LHCN-M2 (cell line): ENCODE measurements at regions not wholly inside any gene's neighbourhood (a gene's known extent, or its start where the extent isn't known, plus 50 kb on each side); places are given as distances from the start of the nearest gene placed in this dataset.
"Not testable (repeated sequence)": the region's sequence is repeated elsewhere in the genome, so short reads cannot be mapped to it uniquely, and the experiment has no call there.

Source experiments
- DNase-seq: peaks from one replicate; pipeline ENCODE4 v3.0.0-alpha.2; 2012; ENCODE audit warnings: low read depth

DNA sequence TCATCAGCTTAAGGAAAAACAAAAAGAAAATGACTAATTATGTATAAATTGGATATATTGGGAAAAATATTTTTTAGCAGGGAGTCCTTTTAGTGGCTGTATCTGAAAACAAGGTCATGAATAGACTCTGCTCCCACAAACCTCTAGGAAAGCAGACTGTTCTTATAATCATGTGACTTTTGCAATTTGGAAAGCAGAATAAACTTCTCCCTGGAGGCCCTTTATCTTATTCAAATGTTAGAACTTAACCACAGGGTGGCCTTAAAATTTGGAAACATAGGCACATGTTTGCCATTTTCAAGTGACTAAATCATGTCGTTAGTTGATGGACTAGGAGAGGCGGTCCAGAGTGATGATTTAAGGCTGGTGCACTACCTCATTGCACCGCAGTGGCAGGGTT, 196.6 kb upstream of the KRR1 start:
- no peak for DNase-seq

GRCh38 chr12:75706786-75707605, 195.6 kb upstream of the KRR1 start:
- DNase-seq, result peak; percentile 86

DNA sequence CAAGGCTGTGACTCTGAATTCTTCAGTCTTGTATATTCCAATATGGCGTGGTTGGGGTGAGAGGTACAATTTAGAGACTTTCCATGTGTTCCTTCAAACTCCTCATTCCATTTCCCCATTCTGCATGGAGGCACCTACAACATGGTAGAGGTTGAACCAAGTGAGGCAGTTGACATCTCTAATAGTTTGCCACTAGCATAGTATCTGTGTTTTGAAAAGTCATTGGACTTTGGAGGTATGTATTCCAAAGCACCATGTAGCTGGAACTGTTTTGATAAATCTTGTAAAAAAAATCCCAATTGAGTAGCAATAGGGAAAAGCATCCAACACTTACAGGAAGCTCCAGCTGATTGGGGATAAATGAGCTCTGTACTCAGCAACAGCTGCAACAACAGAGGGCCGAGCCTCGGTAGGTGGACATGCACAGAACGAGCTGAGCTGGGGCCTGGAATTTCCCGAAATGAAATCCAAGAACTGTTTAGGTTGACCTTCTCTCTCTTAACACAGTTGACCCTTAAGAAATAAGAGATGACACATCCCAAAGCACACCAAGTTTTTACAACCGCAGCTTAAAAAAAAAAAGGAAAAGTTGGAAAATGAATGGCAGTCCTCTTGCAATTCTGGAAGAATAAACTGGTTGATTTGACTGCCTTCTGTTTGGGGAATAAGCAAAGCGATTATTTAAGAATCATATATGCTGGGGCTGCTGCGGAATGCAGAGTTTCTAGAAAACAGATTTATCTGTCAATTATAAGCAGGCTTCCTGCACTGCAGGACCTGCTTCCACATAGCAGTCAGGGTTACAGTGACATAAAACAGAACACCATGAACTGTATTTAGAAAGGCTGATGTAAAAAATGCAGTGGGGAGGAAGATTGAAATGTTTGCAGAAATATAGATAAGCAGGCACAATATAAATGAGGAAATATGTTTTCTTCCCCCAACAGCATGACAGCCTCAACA, 194.6 kb upstream of the KRR1 start:
- DNase-seq, result peak; percentile 100

GRCh38 chr12:75704664-75705063, 193.3 kb upstream of the KRR1 start:
- DNase-seq, result no peak

- DNase-seq, result no peak
Observed at GRCh38 chr12:75704208-75704607, 192.8 kb upstream of the KRR1 start.

GRCh38 chr12:75703131-75703530, 191.7 kb upstream of the KRR1 start:
- no peak for DNase-seq

GRCh38 chr12:75702477-75703093, 191.2 kb upstream of the KRR1 start:
- no peak for DNase-seq

GRCh38 chr12:75701859-75702258, 190.4 kb upstream of the KRR1 start:
- no peak for DNase-seq

DNA sequence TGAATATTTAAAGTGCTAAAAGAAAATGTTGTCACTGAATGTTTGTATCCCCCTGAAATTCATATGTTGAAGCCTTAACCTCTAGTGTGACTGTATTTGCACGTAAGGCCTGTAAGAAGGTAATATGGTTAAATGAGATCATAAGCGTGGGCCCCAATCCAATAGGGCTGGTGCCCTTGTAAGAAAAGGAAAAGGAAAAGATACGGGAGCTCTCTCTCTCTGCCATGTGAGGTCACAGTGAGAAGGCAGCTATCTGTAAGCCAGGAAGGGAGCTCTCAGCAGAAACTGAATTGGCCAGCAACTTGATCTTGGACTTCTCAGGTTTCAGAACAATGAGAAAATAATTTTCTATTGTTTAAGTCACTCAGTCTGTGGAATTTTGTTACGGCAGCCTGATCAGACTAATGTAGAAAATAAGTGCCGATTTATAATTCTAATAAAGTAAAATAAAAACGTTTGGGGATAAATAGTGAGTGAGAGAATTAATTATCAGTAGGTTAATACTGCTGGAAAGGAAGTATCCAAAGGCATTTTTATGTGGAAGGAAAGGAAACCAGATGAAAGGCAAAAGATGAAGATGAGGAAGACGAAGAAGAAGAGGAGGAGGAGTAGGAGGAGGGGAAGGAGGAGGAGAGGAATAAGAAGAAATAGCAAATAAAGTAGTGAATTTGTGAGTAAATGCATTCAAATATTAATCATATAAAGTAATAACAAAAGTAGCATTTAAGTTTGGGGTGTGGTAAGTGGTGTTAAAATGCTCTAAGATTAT, 188.5 kb upstream of the KRR1 start:
- peak; percentile 91 for DNase-seq

- no peak for DNase-seq
Observed at GRCh38 chr12:75699251-75699650, 187.8 kb upstream of the KRR1 start.

GRCh38 chr12:75698052-75698451, 186.6 kb upstream of the KRR1 start:
- DNase-seq, result no peak

- no peak for DNase-seq
Observed at GRCh38 chr12:75695926-75696325, 184.5 kb upstream of the KRR1 start.

DNA sequence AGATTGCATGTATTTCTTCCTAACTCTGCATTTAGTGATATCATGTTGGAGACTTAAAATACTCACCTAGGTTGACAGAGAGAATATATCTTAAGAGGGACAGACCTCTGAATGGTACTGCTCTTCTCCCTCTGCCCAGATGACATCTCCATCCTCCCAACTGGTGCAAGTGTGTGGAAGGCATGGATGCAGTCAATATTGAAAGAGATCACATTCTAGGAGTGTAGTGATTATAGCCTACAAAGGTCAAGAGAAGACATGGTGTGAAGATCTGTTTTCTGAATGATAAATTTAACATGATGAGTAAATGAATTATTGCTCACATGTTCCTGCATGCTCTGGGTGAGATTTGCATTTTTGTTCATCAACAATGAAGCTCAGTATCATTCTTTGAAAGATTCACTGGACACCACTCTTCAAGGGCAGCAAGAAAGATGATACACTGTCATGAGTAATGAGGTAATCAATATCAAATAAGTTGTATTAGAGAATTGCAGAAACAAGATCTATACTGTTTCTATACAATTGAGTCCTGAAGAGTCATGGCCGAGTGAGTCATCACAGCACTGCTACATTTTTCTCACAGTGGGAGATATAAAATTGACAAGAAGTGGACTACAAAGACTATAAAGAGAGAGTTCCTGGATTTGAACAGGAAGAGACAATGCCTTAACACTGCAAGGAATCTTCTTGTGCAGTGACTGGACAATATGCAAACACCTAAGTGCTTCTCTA, 183.3 kb upstream of the KRR1 start:
- DNase-seq, result no peak

DNA sequence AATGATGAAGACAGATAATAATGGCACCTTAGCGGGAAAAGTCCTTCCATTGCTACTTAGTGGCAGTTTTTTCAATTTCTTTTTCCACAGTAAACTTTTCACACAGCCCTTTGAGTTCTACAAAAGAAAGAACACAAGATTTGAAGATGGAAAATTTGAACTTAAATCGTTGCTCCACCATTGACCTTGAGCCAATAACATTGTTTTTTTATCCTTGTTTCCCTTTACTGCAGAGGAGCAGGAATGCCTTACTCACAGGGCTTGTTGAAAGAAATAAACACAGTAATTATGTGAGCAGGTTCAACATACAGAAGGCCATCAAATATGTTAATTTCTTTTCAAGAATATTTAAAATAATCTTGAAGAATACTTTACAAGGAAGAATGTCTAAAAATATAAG, 181.5 kb upstream of the KRR1 start:
- DNase-seq, result no peak

DNA sequence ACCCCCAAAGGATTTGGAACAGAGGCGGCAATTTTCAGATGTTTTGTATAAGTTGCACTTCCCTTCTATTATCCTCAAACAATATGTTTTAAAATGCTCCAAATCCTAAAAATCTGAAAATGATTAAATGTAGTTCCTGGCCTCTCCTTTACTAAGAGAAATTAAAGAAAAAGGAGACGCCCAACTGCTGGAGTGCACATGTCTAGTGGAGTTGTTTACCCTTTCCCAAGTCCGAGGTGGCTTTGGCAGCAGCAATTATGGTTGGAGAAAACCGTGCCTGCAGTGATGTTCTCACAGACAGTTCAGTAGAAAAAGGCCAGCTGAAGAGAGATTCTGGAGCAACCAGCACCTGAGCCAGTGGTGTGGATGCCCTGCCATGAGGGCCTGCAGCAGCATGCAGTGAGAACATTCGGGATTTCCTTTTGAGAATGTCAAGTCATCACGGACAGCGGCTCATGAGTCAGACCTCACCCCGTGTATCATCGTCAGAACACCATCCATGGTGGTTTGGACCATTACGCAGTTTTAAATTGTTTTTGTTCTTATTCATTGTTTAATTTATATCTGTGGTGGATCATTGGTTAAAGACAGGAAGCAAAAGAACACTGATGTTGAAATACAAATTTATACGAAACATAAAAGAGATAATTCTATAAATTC, 179.0 kb upstream of the KRR1 start:
- peak; percentile 99 for DNase-seq

DNA sequence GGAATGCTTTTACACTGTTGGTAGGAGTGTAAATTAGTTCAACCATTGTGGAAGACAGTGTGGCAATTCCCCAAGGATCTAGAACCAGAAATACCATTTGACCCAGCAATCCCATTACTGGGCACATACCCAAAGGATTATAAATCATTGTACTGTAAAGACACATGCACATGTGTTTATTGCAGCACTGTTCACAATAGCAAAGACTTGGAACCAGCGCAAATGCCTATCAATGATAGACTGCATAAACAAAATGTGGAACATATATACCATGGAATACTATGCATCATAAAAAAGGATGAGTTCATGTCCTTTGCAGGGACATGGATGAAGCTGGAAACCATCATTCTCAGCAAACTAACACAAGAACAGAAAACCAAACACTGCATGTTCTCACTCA, 174.8 kb upstream of the KRR1 start:
- DNase-seq, result not testable (repeated sequence)

DNA sequence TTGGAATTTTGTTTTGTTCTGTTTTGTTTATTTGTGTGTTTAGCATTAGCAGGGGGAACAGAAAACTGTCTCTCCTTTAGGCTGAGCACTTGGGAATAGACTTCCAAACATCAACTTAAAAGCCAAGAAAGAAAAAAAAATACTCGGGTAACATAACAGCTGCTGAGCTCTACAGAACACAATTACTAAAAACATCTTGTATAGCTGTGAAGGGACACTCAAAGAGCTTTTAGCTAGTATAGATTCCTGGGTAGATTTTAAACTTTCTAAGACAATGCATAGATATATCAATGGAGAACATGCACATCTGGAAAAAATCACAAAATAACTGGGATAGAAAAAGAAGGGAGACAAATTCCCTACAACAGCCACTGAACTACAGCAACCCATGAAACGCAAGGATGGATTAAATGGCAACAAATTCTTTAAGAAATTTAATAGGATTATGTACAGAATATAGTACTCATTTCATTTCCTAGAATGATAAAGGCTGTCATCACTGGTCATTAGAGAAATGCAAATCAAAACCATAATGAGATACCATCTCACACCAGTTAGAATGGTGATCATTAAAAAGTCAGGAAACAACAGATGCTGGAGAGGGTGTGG, 174.3 kb upstream of the KRR1 start:
- peak; percentile 48 for DNase-seq

GRCh38 chr12:75684678-75685616, 173.5 kb upstream of the KRR1 start:
- DNase-seq, result peak; percentile 67
